ENCODE measurements at regions not wholly inside any gene's neighbourhood (a gene's known extent, or its start where the extent isn't known, plus 50 kb on each side); places are given as distances from the start of the nearest gene placed in this dataset.
"Not testable (repeated sequence)": the region's sequence is repeated elsewhere in the genome, so short reads cannot be mapped to it uniquely, and the experiment has no call there.

- in situ Hi-C loops (cut with HindIII; ENCODE audit: low sequenced_read_pairs), result no loop called here
These were observed 593.7 kb downstream of the DNAH5 start for GRCh38 chr5:13350767-13351166.

- in situ Hi-C loops (cut with HindIII; ENCODE audit: low sequenced_read_pairs), result no loop called here
These were observed 595.9 kb downstream of the DNAH5 start for GRCh38 chr5:13348568-13348967.

- in situ Hi-C loops (cut with HindIII; ENCODE audit: low sequenced_read_pairs), result no loop called here
These were observed 598.1 kb downstream of the DNAH5 start for GRCh38 chr5:13346401-13346800.

- in situ Hi-C loops (cut with HindIII; ENCODE audit: low sequenced_read_pairs), result no loop called here
These were observed 605.4 kb downstream of the DNAH5 start for GRCh38 chr5:13339093-13339492.

- in situ Hi-C loops (cut with HindIII; ENCODE audit: low sequenced_read_pairs), result not testable (repeated sequence)
These were observed 609.5 kb downstream of the DNAH5 start for GRCh38 chr5:13335026-13335425.

DNA sequence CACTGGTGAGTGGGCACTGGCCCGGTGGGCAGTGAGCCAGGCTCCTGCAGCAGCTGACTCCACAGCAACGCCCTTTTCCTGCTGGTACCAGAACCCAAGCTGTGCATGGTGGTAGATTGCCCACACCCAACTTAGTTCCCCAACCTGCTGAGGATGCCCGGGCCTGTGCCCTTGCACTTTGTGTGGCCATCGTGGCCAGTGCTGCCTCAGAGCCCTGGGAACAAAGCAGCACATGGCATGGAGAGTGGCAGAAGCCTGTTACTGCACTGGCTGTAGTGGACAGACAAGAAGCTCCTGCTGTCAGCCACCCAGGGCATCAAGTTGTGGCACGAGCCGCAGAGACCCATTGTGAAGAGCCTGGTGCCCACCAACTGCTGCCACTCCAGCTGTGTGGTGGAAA is 612.9 kb downstream of the DNAH5 start:
- in situ Hi-C loops (cut with HindIII; ENCODE audit: low sequenced_read_pairs), result no loop called here

GRCh38 chr5:13328316-13328715 is 616.2 kb downstream of the DNAH5 start:
- in situ Hi-C loops (cut with HindIII; ENCODE audit: low sequenced_read_pairs), result no loop called here

DNA sequence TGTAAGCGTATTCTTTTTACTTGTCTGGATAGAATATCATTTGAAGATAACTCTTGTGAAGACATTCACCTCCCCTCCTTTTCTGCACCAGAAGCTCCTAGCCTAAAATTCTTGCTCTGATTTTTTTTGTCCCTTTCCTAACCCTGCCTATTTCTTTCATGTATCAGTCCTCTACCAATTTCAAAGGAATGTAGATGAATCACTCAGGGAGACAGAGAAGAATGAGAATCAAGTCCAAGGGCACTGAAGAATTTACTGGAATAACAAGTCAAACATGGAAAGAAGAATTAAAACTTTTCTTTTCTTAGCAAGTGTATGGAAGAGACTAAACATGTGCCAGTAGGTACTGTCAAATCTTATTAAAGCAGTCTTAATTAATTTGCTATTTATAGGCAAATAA is 618.7 kb downstream of the DNAH5 start:
- in situ Hi-C loops (cut with HindIII; ENCODE audit: low sequenced_read_pairs), result no loop called here

DNA sequence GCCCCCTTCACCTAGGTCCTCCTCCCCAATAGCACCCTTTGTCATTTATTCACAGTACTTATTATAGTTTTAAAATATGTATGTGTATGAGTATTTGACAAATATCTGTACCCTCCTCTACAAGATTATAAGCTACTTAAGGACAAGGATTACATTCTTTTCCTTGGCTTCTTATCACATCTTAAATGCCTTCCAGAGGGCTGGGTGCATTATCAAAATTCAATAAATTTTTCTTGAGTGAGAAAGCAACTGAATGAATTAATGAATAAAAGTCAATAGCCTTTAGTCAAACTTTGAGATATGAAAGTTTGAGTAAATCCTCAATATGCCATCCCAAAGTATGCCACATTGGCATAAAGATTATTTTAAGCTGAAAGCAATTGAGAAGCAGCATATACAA is 621.7 kb downstream of the DNAH5 start:
- in situ Hi-C loops (cut with HindIII; ENCODE audit: low sequenced_read_pairs), result no loop called here

- in situ Hi-C loops (cut with HindIII; ENCODE audit: low sequenced_read_pairs), result loop anchor here (5.0 kb wide), 1 partner anchor 90 kb away; no protein-coding TSS in a partner anchor
These were observed 626.8 kb downstream of the DNAH5 start for GRCh38 chr5:13317654-13318053.

- in situ Hi-C loops (cut with HindIII; ENCODE audit: low sequenced_read_pairs), result loop anchor here (5.0 kb wide), 1 partner anchor 89 kb away; no protein-coding TSS in a partner anchor
These were observed 628.3 kb downstream of the DNAH5 start for GRCh38 chr5:13316176-13316575.

GRCh38 chr5:13307480-13307879 is 637.0 kb downstream of the DNAH5 start:
- in situ Hi-C loops (cut with HindIII; ENCODE audit: low sequenced_read_pairs), result no loop called here

DNA sequence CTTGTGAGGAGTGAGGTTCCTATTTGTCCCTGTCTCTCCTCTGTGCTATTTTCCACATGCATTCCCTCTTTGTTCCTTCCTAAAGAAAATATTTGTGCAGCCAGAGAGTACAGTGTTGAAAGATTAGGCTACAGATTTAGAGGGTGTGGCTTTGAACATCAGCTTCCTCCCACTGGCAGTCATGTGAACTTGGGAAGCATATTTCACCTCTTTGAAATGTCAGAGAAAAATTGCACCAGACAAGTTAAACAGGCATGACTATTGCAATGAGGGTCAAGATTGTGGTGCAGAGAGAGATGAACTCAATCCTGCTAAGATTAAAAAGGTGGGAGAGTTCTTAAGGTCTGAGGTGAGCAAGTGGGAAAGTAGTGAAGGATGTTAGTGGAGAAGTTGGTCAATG is 641.0 kb downstream of the DNAH5 start:
- in situ Hi-C loops (cut with HindIII; ENCODE audit: low sequenced_read_pairs), result no loop called here

- in situ Hi-C loops (cut with HindIII; ENCODE audit: low sequenced_read_pairs), result no loop called here
These were observed 665.7 kb downstream of the DNAH5 start for GRCh38 chr5:13278811-13279210.

GRCh38 chr5:13278148-13278547 is 666.3 kb downstream of the DNAH5 start:
- in situ Hi-C loops (cut with HindIII; ENCODE audit: low sequenced_read_pairs), result no loop called here

DNA sequence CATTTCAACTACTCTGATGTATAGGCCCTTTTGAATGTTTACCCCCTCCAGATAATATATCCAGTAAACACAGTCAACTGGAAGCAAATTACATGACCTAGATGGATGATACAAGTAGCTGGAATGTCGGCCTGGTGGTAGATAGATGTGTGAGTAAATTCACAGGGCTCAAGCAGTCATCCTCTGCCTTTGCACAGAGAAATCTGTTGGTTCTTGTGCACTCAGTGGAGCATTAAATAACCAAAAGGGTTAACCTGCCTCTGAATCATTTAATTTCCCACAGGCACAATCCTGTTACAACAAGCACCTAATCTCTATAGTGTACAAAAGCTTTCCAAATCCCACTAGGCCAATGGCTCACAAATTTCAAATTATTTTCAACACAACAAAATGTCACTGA is 668.3 kb downstream of the DNAH5 start:
- in situ Hi-C loops (cut with HindIII; ENCODE audit: low sequenced_read_pairs), result no loop called here

- in situ Hi-C loops (cut with HindIII; ENCODE audit: low sequenced_read_pairs), result no loop called here
These were observed 680.8 kb downstream of the DNAH5 start for GRCh38 chr5:13263701-13264100.

DNA sequence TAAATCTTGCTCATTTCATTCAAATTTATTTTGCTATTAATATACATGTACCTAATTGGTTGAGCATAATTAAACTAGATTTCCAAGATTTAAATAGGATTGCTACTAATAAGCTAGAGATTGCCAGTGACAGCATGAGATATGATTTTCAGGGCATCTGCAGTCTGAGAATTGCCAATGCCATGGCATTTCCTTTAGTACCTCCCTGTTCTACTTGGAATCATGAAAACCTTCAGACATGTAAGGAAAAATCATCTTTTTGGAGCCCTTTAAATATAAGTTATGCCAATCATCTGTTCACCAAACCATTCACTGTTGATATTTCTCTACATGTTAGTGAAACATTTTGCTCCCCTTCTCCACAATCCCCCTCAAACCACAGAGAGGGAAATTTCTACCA is 691.4 kb downstream of the DNAH5 start:
- in situ Hi-C loops (cut with HindIII; ENCODE audit: low sequenced_read_pairs), result no loop called here

- in situ Hi-C loops (cut with HindIII; ENCODE audit: low sequenced_read_pairs), result no loop called here
These were observed 691.8 kb downstream of the DNAH5 start for GRCh38 chr5:13252699-13253098.

DNA sequence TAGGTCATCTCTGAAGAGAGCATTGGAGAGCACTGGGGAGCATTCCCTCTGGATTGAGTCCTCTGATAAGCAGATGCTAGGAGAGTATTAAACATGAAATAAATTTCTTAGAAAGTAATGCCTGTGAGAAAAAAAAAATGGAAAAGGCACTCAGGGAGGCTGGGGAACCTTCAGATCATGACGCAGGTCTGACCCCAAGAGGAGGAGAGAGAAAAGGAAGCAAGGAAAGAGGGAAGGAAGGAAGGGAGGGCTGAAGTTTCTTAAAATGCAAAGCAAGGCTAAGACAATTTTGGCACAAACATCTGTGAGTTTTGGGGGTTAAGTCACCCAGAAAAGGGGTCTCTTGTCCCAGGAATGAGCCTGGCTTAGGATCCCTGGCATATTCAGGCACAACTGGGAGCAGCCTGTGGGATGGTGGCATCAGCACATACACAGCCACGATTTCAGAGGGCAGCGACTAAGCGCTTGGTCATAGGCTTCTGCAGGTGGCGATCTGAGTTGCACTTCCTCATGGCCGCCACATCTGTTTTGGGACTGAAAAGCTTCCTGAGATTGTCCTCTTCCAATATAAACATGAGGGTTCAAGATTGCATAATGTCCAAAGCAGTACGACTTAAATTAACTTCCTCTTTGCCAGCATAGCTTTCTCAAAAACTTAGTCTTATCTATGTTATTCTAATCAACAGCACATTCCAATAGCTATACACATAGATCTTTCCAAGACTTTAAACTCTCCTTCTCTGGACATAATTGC is 692.7 kb downstream of the DNAH5 start:
- in situ Hi-C loops (cut with HindIII; ENCODE audit: low sequenced_read_pairs), result no loop called here

DNA sequence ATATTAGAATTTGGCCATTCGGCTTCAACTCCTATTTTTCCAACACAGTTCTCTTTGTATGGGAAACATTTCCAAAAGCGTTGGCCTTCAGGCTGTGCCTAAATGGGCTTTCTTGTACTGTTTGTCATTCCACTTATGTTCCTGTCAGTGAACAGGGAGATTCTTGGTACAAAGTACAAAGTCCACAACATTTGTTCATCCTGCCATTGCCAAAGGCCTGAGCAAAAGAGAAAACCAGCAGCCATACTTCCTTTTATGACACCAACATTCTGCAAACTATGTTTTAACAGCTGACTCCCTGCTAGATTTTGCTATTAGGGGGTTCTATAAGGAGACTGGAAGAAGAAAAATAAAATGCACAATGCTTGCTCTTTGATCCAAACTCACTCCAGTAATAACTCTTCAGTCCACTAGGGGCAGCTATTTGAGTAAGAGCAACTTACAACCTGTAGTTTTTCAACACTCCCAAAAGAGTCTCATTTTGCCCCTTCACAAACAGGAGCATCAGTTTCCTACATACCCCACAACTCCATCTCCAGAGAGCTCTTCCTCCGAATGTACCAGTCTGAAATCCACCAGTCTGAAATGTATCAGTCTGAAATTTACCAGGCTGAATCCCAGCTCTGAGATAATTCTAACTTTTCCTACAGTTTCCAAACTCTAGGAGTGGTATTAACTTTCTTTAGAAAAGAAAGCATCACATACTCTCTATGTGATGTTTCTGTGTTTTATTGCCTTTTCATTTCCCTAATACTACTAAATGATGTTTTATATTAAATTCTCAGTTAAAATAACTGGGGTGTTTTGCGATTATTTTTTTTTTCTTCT is 693.8 kb downstream of the DNAH5 start:
- in situ Hi-C loops (cut with HindIII; ENCODE audit: low sequenced_read_pairs), result no loop called here

DNA sequence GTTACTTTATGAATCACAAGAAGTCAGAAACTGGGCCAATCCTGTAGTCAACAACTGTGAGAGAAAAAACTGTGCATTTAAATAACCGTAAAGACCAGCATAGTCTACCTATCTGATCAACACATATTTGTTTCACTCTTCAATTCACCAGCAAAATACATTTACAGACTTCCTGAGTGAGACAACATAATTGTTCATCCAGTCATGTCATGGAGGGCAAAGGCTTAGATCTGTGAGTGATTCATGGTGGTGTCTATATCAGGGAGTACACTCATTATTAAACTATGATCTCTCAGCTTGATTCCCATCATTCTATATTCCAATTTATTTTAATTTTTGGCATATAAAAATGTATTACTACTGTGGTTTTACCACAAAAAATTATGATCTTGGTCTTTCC is 694.6 kb downstream of the DNAH5 start:
- in situ Hi-C loops (cut with HindIII; ENCODE audit: low sequenced_read_pairs), result no loop called here

All from endothelial cell of hepatic sinusoid (primary cell).